ENCODE measurements at regions not wholly inside any gene's neighbourhood (a gene's known extent, or its start where the extent isn't known, plus 50 kb on each side); places are given as distances from the start of the nearest gene placed in this dataset.

- no peak overlapping the region for H3K14ac ChIP-seq (ENCODE audit: insufficient read length)
- ChIA-PET POLR2A (ENCODE audit: partially characterized antibody) (no interaction called here), CTCF (ENCODE audit: partially characterized antibody) (interaction anchor here (0.8 kb wide), 3 partner anchors 21 to 82 kb away, joined by 3 read pairs; no protein-coding TSS in a partner anchor)
- no peak overlapping the region for H3K56ac ChIP-seq (replicated peaks; ENCODE audit: insufficient read length, low read depth, low read length)
- H3K27me3 ChIP-seq (replicated peaks in 1 of 4; ENCODE audit: control insufficient read depth in 3 of 4, extremely low read depth in 1 of 4, insufficient read depth in 3 of 4, low read length in 3 of 4), result no peaks in the 10 kb centered on the region
- no peak overlapping the region for H3K4me2 ChIP-seq (ENCODE audit: insufficient read depth in 1 of 2, low read depth in 2 of 2, low read length in 2 of 2)
- H4K91ac ChIP-seq (replicated peaks; ENCODE audit: insufficient read length, low read length), result no peak overlapping the region
- no peak overlapping the region for H4K5ac ChIP-seq (ENCODE audit: insufficient read length, low read depth, low read length)
- no peak overlapping the region for H3K9ac ChIP-seq (replicated peaks in 1 of 4; ENCODE audit: extremely low read depth in 1 of 4, low read depth in 3 of 4, low read length in 3 of 4)
- WGBS, 2 experiments (ENCODE audit: extremely low coverage in 1 of 2, insufficient coverage in 1 of 2, insufficient read length in 1 of 2, insufficient replicate concordance in 2 of 2, low coverage in 1 of 2, low lambda C conversion rate in 2 of 2, missing lambda C conversion rate in 1 of 2), result 94% methylated on average over 3 of the region's 3 CpGs; no CpG with 5 or more reads in 1 of the 2 experiments
- DNase-seq (ENCODE audit: low read depth in 1 of 2, low spot score in 2 of 2) (no peak), FAIRE-seq (no peak)
- H3K79me1 ChIP-seq (ENCODE audit: low read depth, low read length), result no peaks in the 10 kb centered on the region
- H4K20me1 ChIP-seq (replicated peaks in 1 of 2; ENCODE audit: control insufficient read depth in 1 of 2, insufficient read depth in 2 of 2, low read length in 2 of 2), result no peaks in the 10 kb centered on the region
- H3K18ac ChIP-seq (ENCODE audit: extremely low read depth, low read length), result no peak overlapping the region
- no peaks in the 10 kb centered on the region for H3K23me2 ChIP-seq (ENCODE audit: low read depth, low read length)
- H3K9me3 ChIP-seq (ENCODE audit: insufficient read depth in 2 of 2, low read depth in 1 of 2, low read length in 1 of 2), result no peaks in the 10 kb centered on the region
- no peak overlapping the region for H4K8ac ChIP-seq (ENCODE audit: extremely low read depth, insufficient read depth, low read length)
- H3K36me3 ChIP-seq (ENCODE audit: control insufficient read depth in 2 of 4, insufficient read depth in 4 of 4, low read length in 3 of 4), result no peaks in the 10 kb centered on the region
- H3K4ac ChIP-seq (replicated peaks; ENCODE audit: insufficient read length, low read depth, low read length), result no peak overlapping the region
- no peak overlapping the region for H2BK15ac ChIP-seq (ENCODE audit: low read length)
- H3K27ac ChIP-seq (ENCODE audit: low read depth, low read length), result no peak overlapping the region
- no peaks in the 10 kb centered on the region for H3K79me2 ChIP-seq (ENCODE audit: control insufficient read depth in 1 of 2, insufficient read depth in 2 of 2, low read length in 2 of 2)
- H2BK5ac ChIP-seq (ENCODE audit: low read depth, low read length), result no peak overlapping the region
- no peak overlapping the region for H2BK12ac ChIP-seq (ENCODE audit: low read depth, low read length)
- H3K23ac ChIP-seq (ENCODE audit: insufficient read length), result no peak overlapping the region
- no peaks in the 10 kb centered on the region for H3K4me1 ChIP-seq (replicated peaks in 1 of 4; ENCODE audit: control insufficient read depth in 3 of 4, insufficient read depth in 4 of 4, low read length in 3 of 4)
- H3K4me3 ChIP-seq (ENCODE audit: extremely low read depth in 1 of 4, insufficient read depth in 2 of 4, low read depth in 3 of 4, low read length in 4 of 4), result no peak overlapping the region
- no peak overlapping the region for H2AK5ac ChIP-seq (ENCODE audit: low read depth, low read length)
- H2BK120ac ChIP-seq (replicated peaks; ENCODE audit: low read depth, low read length), result no peak overlapping the region
- H2BK20ac ChIP-seq (ENCODE audit: low read length), result no peak overlapping the region
- H2AFZ ChIP-seq (ENCODE audit: low read length), result no peak overlapping the region
- TF ChIP-seq GTF2F1 (IDR thresholded peaks at IDR 0.05; ENCODE audit: borderline replicate concordance, low read depth, low read length) (no peak), ATF2 (IDR thresholded peaks at IDR 0.05; ENCODE audit: low read length) (no peak), SUZ12 (IDR thresholded peaks at IDR 0.05; ENCODE audit: low read length) (no peak), SP2 (IDR thresholded peaks at IDR 0.05; ENCODE audit: low read length) (no peak), MAX (IDR thresholded peaks at IDR 0.05) (no peak), TAF7 (optimal IDR thresholded peaks at IDR 0.05; ENCODE audit: borderline replicate concordance, low read depth, low read length) (no peak)
Measured at GRCh38 chr4:11511321-11511720, 82.6 kb upstream of the HS3ST1 start.
